ENCODE measurements at regions not wholly inside any gene's neighbourhood (a gene's known extent, or its start where the extent isn't known, plus 50 kb on each side); places are given as distances from the start of the nearest gene placed in this dataset.

DNA sequence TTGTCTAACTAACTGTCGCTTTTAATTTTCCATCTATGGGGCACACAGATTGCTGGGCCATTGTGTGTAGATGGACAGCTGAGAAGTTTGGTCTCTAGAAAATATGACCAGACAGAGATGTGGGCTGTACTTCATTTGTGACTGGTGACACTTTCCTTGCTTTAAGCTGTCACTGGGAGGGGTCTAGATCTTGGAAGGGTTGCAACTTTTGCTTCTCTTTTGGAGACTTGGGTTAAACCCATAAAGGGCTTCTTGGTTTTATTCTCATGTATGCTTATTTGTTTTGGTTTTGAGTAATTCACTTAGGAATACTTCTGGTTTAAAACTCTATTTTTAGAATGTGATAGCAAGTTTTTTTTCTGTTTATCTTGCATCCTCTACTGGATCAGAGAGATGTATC is 80.2 kb downstream of the ETS2 start:
- no peak for DNase-seq (ENCODE audit: low spot score)

DNA sequence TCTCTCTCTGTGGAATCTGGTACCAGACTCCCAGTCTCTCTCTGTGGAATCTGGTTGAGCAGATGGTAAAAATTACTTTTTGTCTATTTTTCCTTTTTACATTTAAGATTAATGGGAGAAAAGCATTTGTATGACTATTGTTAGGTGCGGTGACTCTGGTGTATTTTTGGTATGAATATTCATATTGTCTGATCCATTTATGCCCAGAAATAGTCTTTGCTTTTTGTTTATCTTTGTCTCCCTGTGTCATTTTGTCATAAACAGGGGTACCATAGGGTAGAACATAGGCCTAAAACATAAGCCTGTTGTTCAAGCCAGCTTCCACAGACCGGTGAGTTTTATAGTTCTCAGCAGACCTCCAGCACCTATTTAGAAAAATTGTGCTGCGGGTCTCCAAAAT is 78.7 kb downstream of the ETS2 start:
- DNase-seq (ENCODE audit: low spot score) = no peak

- DNase-seq (ENCODE audit: low spot score) = no peak
Measured at GRCh38 chr21:38883142-38883541, 77.4 kb downstream of the ETS2 start.

- no peak for DNase-seq (ENCODE audit: low spot score)
Measured at GRCh38 chr21:38881131-38881530, 75.4 kb downstream of the ETS2 start.

- DNase-seq (ENCODE audit: low spot score) = no peak
Measured at GRCh38 chr21:38880577-38880966, 74.8 kb downstream of the ETS2 start.

DNA sequence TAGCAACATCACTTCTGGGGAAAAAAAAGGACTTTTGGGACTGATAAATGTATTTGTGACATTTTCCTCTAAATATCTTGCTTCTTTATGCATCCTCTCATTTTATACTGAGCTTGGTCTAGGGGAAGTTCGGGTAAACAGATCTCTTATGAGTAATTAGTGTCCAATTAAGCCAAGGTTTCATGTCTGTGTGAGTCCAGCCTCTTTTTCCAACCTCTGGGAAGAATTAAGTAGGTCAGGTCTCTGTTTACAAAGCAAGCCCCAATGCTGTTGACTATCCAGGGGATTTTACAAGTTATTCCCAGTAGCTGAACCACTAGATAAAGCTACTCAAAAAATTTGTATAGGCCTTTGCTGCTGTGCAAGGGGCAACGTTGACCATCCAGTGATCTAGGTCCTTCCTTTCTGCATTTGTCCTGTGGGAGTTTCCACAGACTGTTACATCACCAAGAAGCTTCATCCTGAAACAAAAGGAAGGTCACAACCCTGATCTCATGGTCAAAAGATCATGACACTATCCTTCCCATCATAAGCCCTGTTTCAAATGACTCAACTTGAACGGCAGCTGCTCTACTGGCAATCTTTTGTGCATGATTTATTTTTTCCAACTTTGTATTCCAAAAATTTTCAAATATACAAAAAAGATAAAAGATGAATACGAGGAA is 74.3 kb downstream of the ETS2 start:
- no peak for DNase-seq (ENCODE audit: low spot score)

GRCh38 chr21:38878379-38879179 is 72.8 kb downstream of the ETS2 start:
- no peak for DNase-seq (ENCODE audit: low spot score)

- no peak for DNase-seq (ENCODE audit: low spot score)
Measured at GRCh38 chr21:38875694-38876492, 70.2 kb downstream of the ETS2 start.

Measured in HuH-7.5 (cell line).